Lower leg skin (tissue), 4 donors: ENCODE measurements at regions not wholly inside any gene's neighbourhood (a gene's known extent, or its start where the extent isn't known, plus 50 kb on each side); places are given as distances from the start of the nearest gene placed in this dataset.

Source experiments
- DNase-seq, 2 donors: peaks; one replicate each; pipeline ENCODE4 v3.0.0-alpha.2; 2019; ENCODE audit warnings: low spot score in 2 of 2
- H3K4me3 ChIP-seq: fragments of 200-600 bp; sonication (generic); 2 replicates; pipeline ENCODE4 v1.5.1; 2017; ENCODE audit warnings: mild to moderate bottlenecking, low read depth; ENCODE audit not compliant: poor library complexity, severe bottlenecking
- CTCF ChIP-seq, 3 donors: fragments of 450-650 bp; IDR thresholded peaks; one replicate each; pipeline ENCODE4 v1.5.1; 2016; ENCODE audit warnings: antibody characterized with exemption in 3 of 3, mild to moderate bottlenecking in 3 of 3, moderate library complexity in 2 of 3
- POLR2A ChIP-seq, 2 donors: fragments of 450-650 bp; IDR thresholded peaks; one replicate each; pipeline ENCODE4 v1.6.1; 2016 to 2017; ENCODE audit warnings: antibody characterized with exemption in 2 of 2, mild to moderate bottlenecking in 1 of 2, moderate library complexity in 1 of 2
- WGBS, 2 donors: methylation state at CpG; one replicate each; pipeline ENCODE4 v1.1.5; 2018; 5-methylcytosine and 5-hydroxymethylcytosine counted together
- intact Hi-C: fragments of 100-400 bp; cut with DNase I; formaldehyde crosslinking; loops from one replicate; pipeline ENCODE4 v1.15.0; 2023; ENCODE audit warnings: low total_unique reads

GRCh38 chr5:143494162-143494561 lies 90.7 kb upstream of the NR3C1 start:
- no peak for DNase-seq
- H3K4me3 ChIP-seq = no peak overlapping the region
- TF ChIP-seq POLR2A (IDR thresholded peaks at IDR 0.05) = no peak
- TF ChIP-seq CTCF (IDR thresholded peaks at IDR 0.05) = no peak
- intact Hi-C loops = no loop called here
- WGBS, 2 donors = 57 to 66% methylated on average over 2 of the region's 2 CpGs

DNA sequence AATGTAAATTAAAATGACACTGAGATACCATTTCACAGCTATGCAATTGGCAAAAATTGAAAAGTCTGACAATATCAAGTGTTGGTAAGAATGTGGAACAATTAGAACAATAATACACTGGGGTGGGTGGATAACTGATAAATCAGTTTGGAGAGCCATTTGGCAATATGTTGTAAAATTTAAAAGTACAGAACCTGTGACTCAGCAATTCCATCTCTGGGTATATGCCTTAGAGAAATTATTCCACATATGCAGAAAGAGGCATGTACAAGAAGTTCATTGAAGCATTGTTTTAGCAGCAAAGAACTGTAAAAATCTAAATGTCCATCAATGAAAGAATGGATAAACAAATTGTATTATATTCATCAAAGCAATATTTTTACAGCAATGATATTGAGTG lies 89.3 kb upstream of the NR3C1 start:
- H3K4me3 ChIP-seq = no peak overlapping the region
- no peak for TF ChIP-seq CTCF (IDR thresholded peaks at IDR 0.05)
- TF ChIP-seq POLR2A (IDR thresholded peaks at IDR 0.05) = no peak
- no peak for DNase-seq
- intact Hi-C loops = no loop called here

DNA sequence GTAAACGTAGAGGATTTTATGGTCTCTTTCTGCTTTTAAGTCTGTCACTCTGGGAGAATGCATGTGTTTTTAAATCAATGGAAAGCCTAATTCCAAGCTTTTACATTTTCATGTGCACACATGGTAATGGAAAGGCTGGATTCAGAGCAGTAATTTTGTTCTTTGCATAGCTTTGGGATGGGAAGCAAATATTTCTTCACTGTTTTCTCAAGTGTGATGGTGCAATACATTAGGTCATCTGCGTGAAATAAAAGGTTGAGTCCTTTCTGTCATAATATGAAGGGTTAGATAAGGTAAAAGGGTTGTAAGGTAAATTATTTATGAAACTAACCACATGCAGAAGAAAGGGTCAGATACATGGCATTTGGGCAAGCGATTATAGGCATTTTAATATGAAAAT lies 88.2 kb upstream of the NR3C1 start:
- no peak for DNase-seq
- TF ChIP-seq POLR2A (IDR thresholded peaks at IDR 0.05) = no peak
- TF ChIP-seq CTCF (IDR thresholded peaks at IDR 0.05) = no peak
- WGBS, 2 donors = 93 to 97% methylated on average over 3 of the region's 3 CpGs
- intact Hi-C loops = no loop called here
- no peak overlapping the region for H3K4me3 ChIP-seq

- H3K4me3 ChIP-seq = no peak overlapping the region
Observed at GRCh38 chr5:143488381-143488780, 84.9 kb upstream of the NR3C1 start.

DNA sequence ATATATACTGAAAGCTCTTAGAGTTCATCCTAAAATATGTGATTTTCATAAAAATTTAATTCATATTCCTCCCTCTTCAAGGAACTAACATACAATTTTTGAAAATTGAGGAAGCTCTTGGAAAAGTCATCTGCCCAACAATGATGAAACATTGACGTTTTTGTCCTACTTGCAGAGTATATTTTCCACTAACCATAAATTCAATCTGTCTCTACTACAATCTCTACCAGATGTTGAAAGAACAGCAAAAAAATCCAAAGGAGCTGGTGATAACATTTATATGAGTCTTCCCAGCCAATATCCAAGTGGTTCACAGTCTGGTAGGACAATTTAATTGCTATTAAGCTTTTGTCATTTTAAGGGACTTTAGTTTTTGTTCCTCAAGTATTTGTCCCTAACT lies 81.1 kb upstream of the NR3C1 start:
- no peak for DNase-seq
- TF ChIP-seq CTCF (IDR thresholded peaks at IDR 0.05) (no peak), POLR2A (IDR thresholded peaks at IDR 0.05) (no peak)
- H3K4me3 ChIP-seq = no peak overlapping the region
- 42 to 52% methylated on average over 1 of the region's 1 CpG for WGBS, 2 donors
- intact Hi-C loops = no loop called here

More at GRCh38 chr5:143488381-143488780, 84.9 kb upstream of the NR3C1 start:
- TF ChIP-seq POLR2A (IDR thresholded peaks at IDR 0.05) (no peak), CTCF (IDR thresholded peaks at IDR 0.05) (no peak)
- intact Hi-C loops = no loop called here
- DNase-seq = no peak
- WGBS, 2 donors = 56 to 64% methylated on average over 3 of the region's 3 CpGs

DNA sequence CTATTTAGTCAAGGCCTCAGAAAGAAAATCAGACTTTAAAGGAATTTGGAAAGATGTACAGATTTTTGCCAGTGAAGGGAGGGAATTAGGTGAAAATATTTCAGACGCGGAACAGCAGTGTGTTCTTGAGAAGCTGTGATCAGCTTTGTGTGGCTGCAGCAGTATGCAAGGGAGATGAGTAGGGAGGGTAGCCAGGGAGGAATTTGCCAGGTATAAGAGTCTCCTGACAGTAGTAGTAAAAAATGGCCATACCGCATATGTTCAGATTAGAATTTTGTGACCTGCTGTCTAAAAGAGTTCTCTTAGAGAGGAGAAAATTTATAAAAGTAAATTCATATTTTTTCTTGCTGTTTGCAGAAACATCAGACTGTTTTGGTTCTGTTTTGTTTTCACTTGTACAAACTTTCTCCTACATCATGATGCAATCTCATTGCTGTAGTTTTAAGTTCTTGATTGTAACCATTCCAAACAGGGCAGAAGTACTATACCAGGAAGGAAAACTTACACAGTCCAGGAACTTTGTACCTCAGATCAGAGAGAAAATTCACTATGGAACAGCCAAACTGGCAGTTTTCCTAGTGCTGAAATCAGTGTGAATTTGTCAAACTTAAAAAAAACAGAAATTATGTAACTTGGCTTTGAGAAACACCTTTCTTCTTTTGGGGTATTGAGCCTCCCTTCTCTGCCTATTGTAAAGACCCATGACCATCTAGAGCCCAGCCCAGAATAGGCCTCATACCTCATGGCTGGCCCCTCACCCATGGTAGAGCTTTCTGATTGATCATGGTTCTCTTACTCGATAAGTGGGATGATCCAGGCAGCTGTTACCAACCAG lies 78.4 kb upstream of the NR3C1 start:
- 81 to 84% methylated on average over 4 of the region's 4 CpGs for WGBS, 2 donors
- H3K4me3 ChIP-seq = no peak overlapping the region
- TF ChIP-seq CTCF (IDR thresholded peaks at IDR 0.05) = no peak
- no peak for TF ChIP-seq POLR2A (IDR thresholded peaks at IDR 0.05)
- intact Hi-C loops = no loop called here
- no peak for DNase-seq
